Left ventricle myocardium inferior (tissue), 1 donor: ENCODE measurements at regions not wholly inside any gene's neighbourhood (a gene's known extent, or its start where the extent isn't known, plus 50 kb on each side); places are given as distances from the start of the nearest gene placed in this dataset.

Experiments used
- DNase-seq: peaks from one replicate; pipeline ENCODE4 v3.0.0-alpha.2; 2020
- H3K27ac ChIP-seq: fragments of 200-600 bp; replicated peaks from 2 replicates; pipeline ENCODE4 v1.8.0; 2021
- H3K27me3 ChIP-seq: fragments of 200-600 bp; 2 replicates; pipeline ENCODE4 v1.8.0; 2021; ENCODE audit warnings: low read depth
- H3K36me3 ChIP-seq: fragments of 200-600 bp; 2 replicates; pipeline ENCODE4 v1.8.0; 2021
- H3K4me1 ChIP-seq: fragments of 200-600 bp; 2 replicates; pipeline ENCODE4 v1.8.0; 2021
- H3K4me3 ChIP-seq: fragments of 200-600 bp; 2 replicates; pipeline ENCODE4 v1.8.0; 2021; ENCODE audit warnings: mild to moderate bottlenecking, moderate library complexity
- H3K9me3 ChIP-seq: fragments of 200-600 bp; replicated peaks from 2 replicates; pipeline ENCODE4 v1.8.0; 2021
- CTCF ChIP-seq: fragments of 200-600 bp; IDR thresholded peaks from 2 replicates; pipeline ENCODE4 v1.8.0; 2021; ENCODE audit warnings: antibody characterized with exemption, mild to moderate bottlenecking, borderline replicate concordance
- intact Hi-C: fragments of 100-400 bp; cut with micrococcal nuclease; formaldehyde crosslinking; loops from one replicate; pipeline ENCODE4 v1.11.0; 2022
- donor health status: DM: no; HTN: yes; CAD: no; lungs with severe emphysema.

GRCh38 chrX:20789103-20789502 lies 522.4 kb upstream of the RPS6KA3 start:
- TF ChIP-seq CTCF, result no peak
- no peak overlapping the region for H3K4me3 ChIP-seq
- no peak for DNase-seq
- intact Hi-C loops, result no loop called here
- H3K27ac ChIP-seq, result no peak overlapping the region
- no peaks in the 10 kb centered on the region for H3K9me3 ChIP-seq
- no peaks in the 10 kb centered on the region for H3K36me3 ChIP-seq
- H3K4me1 ChIP-seq, result no peaks in the 10 kb centered on the region
- no peaks in the 10 kb centered on the region for H3K27me3 ChIP-seq

GRCh38 chrX:20767346-20767745 lies 500.6 kb upstream of the RPS6KA3 start:
- Histone ChIP-seq H3K27ac (no peak overlapping the region), H3K27me3 (no peaks in the 10 kb centered on the region), H3K4me1 (no peaks in the 10 kb centered on the region), H3K9me3 (peaks cover 3% of the 10 kb centered on the region), H3K36me3 (no peaks in the 10 kb centered on the region), H3K4me3 (no peak overlapping the region)
- DNase-seq, result no peak
- intact Hi-C loops, result no loop called here
- no peak for TF ChIP-seq CTCF

GRCh38 chrX:20756585-20756984 lies 489.9 kb upstream of the RPS6KA3 start:
- TF ChIP-seq CTCF, result no peak
- intact Hi-C loops, result no loop called here

GRCh38 chrX:20753076-20753475 lies 486.4 kb upstream of the RPS6KA3 start:
- no peak for TF ChIP-seq CTCF
- H3K27ac ChIP-seq, result no peak overlapping the region
- no peak for DNase-seq
- H3K4me3 ChIP-seq, result no peak overlapping the region
- H3K4me1 ChIP-seq, result no peaks in the 10 kb centered on the region
- intact Hi-C loops, result no loop called here
- no peaks in the 10 kb centered on the region for H3K9me3 ChIP-seq
- no peaks in the 10 kb centered on the region for H3K36me3 ChIP-seq
- H3K27me3 ChIP-seq, result no peaks in the 10 kb centered on the region

More at GRCh38 chrX:20756585-20756984, 489.9 kb upstream of the RPS6KA3 start:
- no peaks in the 10 kb centered on the region for H3K27me3 ChIP-seq
- H3K27ac ChIP-seq, result no peak overlapping the region
- no peak for DNase-seq
- H3K9me3 ChIP-seq, result no peaks in the 10 kb centered on the region
- no peak overlapping the region for H3K4me3 ChIP-seq
- no peaks in the 10 kb centered on the region for H3K4me1 ChIP-seq
- H3K36me3 ChIP-seq, result no peaks in the 10 kb centered on the region

GRCh38 chrX:20746690-20747089 lies 480.0 kb upstream of the RPS6KA3 start:
- no peak overlapping the region for H3K27ac ChIP-seq
- DNase-seq, result no peak
- no peaks in the 10 kb centered on the region for H3K36me3 ChIP-seq
- no peaks in the 10 kb centered on the region for H3K9me3 ChIP-seq
- intact Hi-C loops, result no loop called here
- H3K27me3 ChIP-seq, result no peaks in the 10 kb centered on the region
- no peak overlapping the region for H3K4me3 ChIP-seq
- TF ChIP-seq CTCF, result no peak
- no peaks in the 10 kb centered on the region for H3K4me1 ChIP-seq

GRCh38 chrX:20743046-20743445 lies 476.3 kb upstream of the RPS6KA3 start:
- TF ChIP-seq CTCF, result no peak
- Histone ChIP-seq H3K36me3 (no peaks in the 10 kb centered on the region), H3K4me3 (no peak overlapping the region), H3K27me3 (no peaks in the 10 kb centered on the region), H3K9me3 (no peaks in the 10 kb centered on the region), H3K4me1 (no peaks in the 10 kb centered on the region), H3K27ac (no peak overlapping the region)
- intact Hi-C loops, result no loop called here
- DNase-seq, result no peak
